OCI-M2 (cell line): ENCODE measurements at regions not wholly inside any gene's neighbourhood (a gene's known extent, or its start where the extent isn't known, plus 50 kb on each side); places are given as distances from the start of the nearest gene placed in this dataset.
A peak's percentile ranks its signal among the peaks of the same experiment; 100 is the strongest.
"Not testable (repeated sequence)": the region's sequence is repeated elsewhere in the genome, so short reads cannot be mapped to it uniquely, and the experiment has no call there.

Experiments used
- DNase-seq: peaks from one replicate; lab custom pipeline; 2025; ENCODE audit not compliant: unreplicated experiment; lab: John Stamatoyannopoulos, UW

- no peak for DNase-seq
Measured at GRCh38 chr2:122745603-122746002, 990.2 kb downstream of the TSN start.

DNA sequence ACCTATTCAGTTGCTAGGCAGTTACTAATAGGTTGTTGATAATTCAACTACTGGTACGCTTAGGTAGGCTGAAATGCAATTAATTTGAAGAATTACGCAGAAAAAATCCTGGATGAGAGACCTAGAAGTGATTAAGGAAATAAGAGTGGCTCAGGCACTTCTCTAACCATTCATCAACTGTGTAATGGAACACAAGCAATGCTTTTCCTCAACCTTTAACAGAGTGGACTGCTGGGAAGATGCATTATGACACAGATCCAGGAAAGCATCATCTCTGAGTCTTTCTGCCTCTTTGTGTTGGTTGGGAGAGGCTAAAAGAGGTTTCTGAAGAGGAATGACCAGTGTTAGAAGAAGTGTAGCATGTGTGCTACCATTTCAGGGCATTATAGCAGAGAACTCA lies 992.2 kb downstream of the TSN start:
- no peak for DNase-seq

GRCh38 chr2:122748552-122749011 lies 993.1 kb downstream of the TSN start:
- DNase-seq: no peak

GRCh38 chr2:122749405-122749804 lies 994.0 kb downstream of the TSN start:
- DNase-seq: no peak

- no peak for DNase-seq
Measured at GRCh38 chr2:122750095-122750494, 994.6 kb downstream of the TSN start.

DNA sequence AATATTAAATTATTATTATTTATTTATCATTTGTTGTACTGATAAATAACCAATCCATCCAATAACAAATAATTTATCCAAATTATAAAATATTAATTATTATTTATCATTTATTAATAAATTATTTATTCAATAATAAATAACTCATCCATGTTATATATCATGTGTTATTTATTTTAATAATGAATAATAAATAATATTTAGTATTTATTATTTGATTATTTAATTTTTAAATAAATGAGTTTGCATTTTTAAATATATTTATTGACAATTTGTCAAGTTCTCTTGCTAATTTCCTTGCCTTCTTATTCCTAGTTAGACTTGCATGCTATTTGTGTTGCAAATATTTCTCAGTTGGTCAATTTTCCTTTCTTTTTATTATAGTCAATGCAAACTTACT lies 995.4 kb downstream of the TSN start:
- DNase-seq: no peak

- no peak for DNase-seq
Measured at GRCh38 chr2:122753336-122753735, 997.9 kb downstream of the TSN start.

GRCh38 chr2:122754561-122754960 lies 999.1 kb downstream of the TSN start:
- DNase-seq: no peak

DNA sequence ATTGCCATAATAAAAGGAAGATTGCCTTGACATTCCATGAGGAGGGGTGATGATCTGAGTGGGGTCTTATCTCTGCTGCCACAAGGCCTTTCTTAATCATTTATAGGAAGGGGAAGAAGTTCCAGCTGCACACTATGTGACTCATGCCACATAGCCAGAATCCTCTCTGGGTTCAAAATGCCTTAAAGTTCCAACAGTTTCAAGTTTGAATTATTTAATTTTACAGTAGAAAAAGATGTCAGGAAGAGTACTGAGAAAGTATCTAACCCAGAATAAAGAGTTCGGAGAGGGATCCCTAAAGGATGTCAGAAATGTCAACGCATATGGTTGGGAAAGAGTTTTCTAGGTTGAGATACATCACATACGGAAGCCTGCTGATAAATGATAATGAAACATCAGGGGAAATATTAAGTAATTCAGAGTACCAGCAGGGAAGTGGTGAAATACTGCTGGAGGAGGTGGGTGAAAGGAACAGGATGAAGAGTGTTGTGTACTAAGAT lies 999.9 kb downstream of the TSN start:
- DNase-seq: peak; percentile 17

DNA sequence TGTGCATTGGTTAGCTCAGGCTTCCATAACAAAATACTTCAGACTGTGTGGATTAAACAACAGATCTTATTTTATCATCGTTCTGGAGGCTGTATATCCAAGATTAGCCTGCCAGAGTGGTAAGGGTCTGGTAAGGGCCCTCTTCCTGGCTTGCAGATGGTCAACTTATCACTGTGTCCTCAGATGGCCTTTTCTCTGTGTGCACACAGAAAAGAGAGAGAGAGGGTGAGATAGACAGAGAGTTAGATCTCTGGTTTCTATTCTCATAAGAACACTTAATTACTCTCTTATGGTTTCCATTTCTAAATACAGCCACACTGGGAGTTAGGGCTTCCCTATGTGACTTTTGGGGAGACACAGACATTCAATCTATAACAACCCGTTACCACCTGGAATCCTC lies 1003.5 kb downstream of the TSN start:
- DNase-seq: no peak

GRCh38 chr2:122764014-122764413 lies 1008.6 kb downstream of the TSN start:
- DNase-seq: no peak

DNA sequence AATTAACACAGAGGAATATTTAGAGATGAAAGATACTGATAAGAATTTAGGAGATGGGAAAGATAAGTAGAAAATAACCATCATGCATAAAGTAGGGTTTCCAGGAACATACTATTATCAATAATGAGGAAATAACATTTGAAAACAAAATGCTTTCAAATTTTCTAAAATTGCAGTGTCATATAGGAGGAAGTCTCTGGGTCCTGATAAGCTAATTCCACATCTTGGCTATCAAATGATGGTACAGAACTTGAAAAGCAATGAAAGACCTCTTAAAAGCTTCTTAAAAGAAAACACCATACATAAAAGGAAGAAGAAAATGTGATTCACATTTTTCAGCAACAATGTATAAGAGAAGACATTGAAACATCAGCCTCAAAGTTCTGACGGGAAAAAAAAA lies 1024.8 kb downstream of the TSN start:
- no peak for DNase-seq

GRCh38 chr2:122794100-122794499 lies 1038.6 kb downstream of the TSN start:
- no peak for DNase-seq

- no peak for DNase-seq
Measured at GRCh38 chr2:122795763-122796162, 1040.3 kb downstream of the TSN start.

DNA sequence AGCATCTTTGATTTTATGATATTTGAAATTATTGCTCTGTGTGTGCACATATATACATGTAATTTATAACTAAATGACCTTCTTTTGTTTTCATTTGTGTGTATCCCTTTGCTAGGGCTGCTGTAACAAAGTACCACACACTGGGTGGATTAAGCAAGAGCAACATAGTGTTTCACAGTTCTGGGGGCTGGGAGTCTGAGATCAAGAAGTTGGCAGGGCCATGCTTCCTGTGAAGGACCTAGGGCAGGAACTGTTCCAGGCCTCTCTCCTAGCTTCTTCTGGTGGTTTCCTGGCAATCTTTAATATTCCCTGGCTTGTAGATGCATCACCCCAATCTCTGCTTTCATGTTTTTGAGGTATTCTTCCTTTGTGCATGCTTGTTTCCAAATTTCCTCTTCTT lies 1043.9 kb downstream of the TSN start:
- DNase-seq: no peak

DNA sequence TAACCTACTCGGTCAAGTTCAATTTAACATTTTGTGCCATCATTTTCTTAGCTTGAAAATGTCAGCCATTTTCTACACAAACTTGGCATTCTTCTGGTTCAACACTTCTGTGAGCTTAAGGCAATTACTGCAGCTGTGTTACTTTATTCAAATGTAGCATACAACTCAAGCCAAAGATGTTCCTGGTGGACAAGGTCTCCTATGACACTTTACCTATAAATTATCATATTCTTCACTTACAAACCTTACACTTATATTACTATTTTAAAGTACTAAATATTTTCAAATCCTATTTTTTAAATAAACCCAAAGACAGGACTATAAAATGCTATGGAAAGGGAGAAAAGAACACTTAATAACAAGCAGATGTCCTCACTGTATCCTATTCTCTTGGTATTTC lies 1045.3 kb downstream of the TSN start:
- DNase-seq: no peak

DNA sequence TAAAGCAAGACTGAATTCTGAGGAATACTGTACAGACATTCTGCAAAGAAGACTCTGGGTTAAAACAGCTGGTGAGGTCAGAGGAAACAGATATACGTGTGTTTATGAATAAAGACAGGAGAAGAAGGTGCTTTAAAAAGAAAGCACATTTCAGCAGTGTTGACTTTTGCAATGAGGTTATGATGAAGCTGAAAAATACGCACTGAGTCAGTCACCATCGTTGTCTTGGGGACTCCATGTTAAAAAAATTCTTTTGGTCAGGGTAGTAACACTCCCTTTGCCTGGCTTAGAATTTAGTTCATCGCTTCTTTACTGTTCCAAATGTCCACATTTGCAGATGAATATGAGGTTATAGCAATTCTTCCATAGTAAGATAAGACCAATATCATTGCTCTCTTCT lies 1049.0 kb downstream of the TSN start:
- no peak for DNase-seq

DNA sequence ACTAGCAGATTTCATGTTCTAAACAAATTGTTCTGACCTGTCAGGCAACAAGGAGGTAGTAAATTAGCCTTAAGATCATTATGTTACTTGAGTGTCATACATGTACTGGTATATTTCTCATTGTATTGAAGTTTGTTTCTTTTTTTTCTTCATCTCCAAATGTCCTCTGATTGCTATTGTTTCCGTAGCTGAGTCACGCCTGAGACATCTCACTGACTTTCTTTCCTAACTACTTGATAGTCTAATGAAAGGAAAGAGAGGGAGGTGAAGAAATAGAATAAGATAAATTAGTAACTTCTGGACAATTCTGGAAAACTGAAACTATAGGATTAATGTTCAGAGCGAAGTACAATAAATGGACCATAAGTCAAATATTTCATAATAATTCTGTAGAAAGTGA lies 1049.9 kb downstream of the TSN start:
- no peak for DNase-seq

GRCh38 chr2:122808286-122808969 lies 1053.0 kb downstream of the TSN start:
- DNase-seq: no peak

DNA sequence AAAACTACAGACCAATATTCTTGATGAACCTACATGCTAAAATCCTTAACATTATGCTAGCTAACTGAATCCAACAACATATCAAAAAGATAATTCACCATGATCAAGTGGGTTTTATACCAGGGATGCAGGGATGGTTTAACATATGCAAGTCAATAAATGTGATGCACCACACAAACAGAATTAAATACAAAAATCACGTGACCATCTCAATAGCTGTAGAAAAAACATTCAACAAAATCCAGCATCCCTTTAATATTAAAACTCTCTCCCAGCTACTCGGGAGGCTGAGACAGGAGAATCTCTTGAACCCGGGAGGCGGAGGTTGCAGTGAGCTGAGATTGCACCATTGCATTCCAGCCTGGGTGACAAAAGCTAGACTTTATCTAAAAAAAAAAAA lies 1056.8 kb downstream of the TSN start:
- not testable (repeated sequence) for DNase-seq

DNA sequence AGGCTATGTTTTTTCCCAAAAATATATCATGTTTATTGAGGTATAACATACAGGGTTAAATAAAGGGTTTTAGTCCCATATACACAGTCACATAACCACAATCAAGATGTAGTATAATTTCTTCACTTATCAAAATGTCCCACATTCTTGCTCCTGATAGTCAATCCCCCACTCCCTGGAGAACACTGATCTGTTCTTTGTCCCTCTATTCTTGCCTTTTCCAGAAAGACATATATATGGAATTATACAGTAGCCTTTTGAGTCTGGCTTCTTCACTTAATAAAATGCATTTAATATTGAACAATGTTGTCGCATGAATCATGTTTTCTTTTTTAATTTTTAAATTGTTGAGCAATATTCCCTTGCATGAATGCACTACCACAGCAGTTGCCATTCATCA lies 1059.7 kb downstream of the TSN start:
- DNase-seq: no peak

GRCh38 chr2:122816803-122817202 lies 1061.4 kb downstream of the TSN start:
- no peak for DNase-seq

DNA sequence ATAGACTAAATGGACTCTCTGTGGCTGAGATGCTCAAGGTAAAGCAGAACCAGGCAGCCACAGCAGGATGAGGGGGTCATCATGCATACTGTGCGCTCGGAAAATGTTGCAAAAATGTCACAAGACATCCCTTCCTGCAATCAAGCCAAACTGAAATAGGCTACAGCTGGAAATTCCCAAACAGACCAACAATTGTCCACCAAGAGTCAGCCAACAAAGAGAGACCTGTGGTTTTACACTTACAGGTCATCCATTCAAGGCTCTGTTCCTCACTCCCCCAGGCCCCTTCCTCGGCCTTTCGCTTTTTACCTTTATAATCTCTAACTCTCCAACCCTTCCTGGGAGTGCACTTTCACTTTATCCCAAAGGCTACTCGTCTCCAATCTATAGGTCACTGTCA lies 1066.9 kb downstream of the TSN start:
- no peak for DNase-seq
